ENCODE measurements at regions not wholly inside any gene's neighbourhood (a gene's known extent, or its start where the extent isn't known, plus 50 kb on each side); places are given as distances from the start of the nearest gene placed in this dataset.

DNA sequence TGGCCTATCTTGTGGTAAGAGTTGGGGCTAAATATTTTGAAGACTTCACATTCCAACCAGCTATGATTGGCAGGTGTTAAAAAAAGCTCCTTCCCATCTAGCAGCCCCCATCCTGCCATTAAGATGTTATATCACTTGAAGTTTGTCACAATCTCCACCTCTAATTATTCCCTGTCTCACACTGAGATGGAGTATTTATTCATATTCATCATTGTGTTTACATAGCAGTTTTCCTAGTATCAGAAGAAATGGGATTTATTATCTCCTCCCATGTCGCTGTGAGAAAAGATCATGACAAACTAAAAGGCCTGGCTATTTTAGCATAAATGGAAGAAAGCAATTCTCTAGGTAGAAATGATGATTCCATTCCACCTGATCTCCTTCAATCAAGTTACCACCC is 653.6 kb downstream of the GABRG2 start:
- no peak for TF ChIP-seq CTCF (IDR thresholded peaks at IDR 0.05)
- Histone ChIP-seq H3K36me3 (no peaks in the 10 kb centered on the region), H3K27me3 (no peaks in the 10 kb centered on the region), H3K4me1 (no peaks in the 10 kb centered on the region), H3K9me3 (peaks cover 0 to 7% (median 4%) of the 10 kb centered on the region in 3 donors), H3K27ac (no peak overlapping the region), H3K4me3 (no peak overlapping the region)
- DNase-seq, result no peak
- intact Hi-C loops (cut with DNase I; ENCODE audit: low total_unique reads), result no loop called here

DNA sequence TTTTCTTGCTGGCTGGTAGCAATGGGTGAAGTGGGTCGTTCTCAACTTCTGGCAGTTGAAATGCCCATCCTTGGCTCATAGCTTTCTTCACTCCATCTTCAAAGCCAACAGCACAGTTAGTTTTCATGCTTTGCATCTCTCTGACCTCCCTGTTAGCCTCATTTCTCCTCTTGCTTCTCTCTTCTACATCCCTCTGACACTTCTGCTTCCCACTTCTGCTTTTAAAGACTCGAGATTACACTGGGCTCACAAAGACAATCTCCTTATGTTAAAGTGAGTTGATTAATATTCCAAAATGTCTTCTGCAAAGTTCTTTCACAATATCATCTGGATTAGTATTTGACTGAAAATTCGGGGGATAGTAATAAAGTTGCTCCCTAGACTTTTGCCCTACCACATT is 684.8 kb upstream of the CCNG1 start:
- Histone ChIP-seq H3K27me3 (no peaks in the 10 kb centered on the region), H3K4me1 (no peaks in the 10 kb centered on the region), H3K4me3 (no peak overlapping the region), H3K27ac (no peak overlapping the region), H3K9me3 (no peaks in the 10 kb centered on the region), H3K36me3 (no peaks in the 10 kb centered on the region)
- no peak for TF ChIP-seq CTCF (IDR thresholded peaks at IDR 0.05)
- no peak for DNase-seq
- intact Hi-C loops (cut with DNase I; ENCODE audit: low total_unique reads), result no loop called here

GRCh38 chr5:162762119-162762518 is 675.3 kb upstream of the CCNG1 start:
- H3K9me3 ChIP-seq, result no peaks in the 10 kb centered on the region
- no peaks in the 10 kb centered on the region for H3K4me1 ChIP-seq
- DNase-seq, result no peak
- no peaks in the 10 kb centered on the region for H3K36me3 ChIP-seq
- no peak overlapping the region for H3K27ac ChIP-seq
- no peak overlapping the region for H3K4me3 ChIP-seq
- intact Hi-C loops (cut with DNase I; ENCODE audit: low total_unique reads), result no loop called here
- TF ChIP-seq CTCF (IDR thresholded peaks at IDR 0.05), result no peak
- no peaks in the 10 kb centered on the region for H3K27me3 ChIP-seq

- Histone ChIP-seq H3K4me1 (no peaks in the 10 kb centered on the region), H3K36me3 (no peaks in the 10 kb centered on the region), H3K27ac (no peak overlapping the region), H3K27me3 (no peaks in the 10 kb centered on the region), H3K9me3 (no peaks in the 10 kb centered on the region), H3K4me3 (no peak overlapping the region)
- intact Hi-C loops (cut with DNase I; ENCODE audit: low total_unique reads), result no loop called here
- no peak for TF ChIP-seq CTCF (IDR thresholded peaks at IDR 0.05)
- DNase-seq, result no peak
Measured at GRCh38 chr5:162769019-162769418, 668.4 kb upstream of the CCNG1 start.

GRCh38 chr5:162785673-162786072 is 651.7 kb upstream of the CCNG1 start:
- no peak for TF ChIP-seq CTCF (IDR thresholded peaks at IDR 0.05)
- no peak overlapping the region for H3K4me3 ChIP-seq
- no peaks in the 10 kb centered on the region for H3K4me1 ChIP-seq
- no peak for DNase-seq
- H3K36me3 ChIP-seq, result no peaks in the 10 kb centered on the region
- no peak overlapping the region for H3K27ac ChIP-seq
- H3K27me3 ChIP-seq, result no peaks in the 10 kb centered on the region
- no peaks in the 10 kb centered on the region for H3K9me3 ChIP-seq
- intact Hi-C loops (cut with DNase I; ENCODE audit: low total_unique reads), result no loop called here

GRCh38 chr5:162786234-162786633 is 651.2 kb upstream of the CCNG1 start:
- intact Hi-C loops (cut with DNase I; ENCODE audit: low total_unique reads), result no loop called here
- Histone ChIP-seq H3K36me3 (no peaks in the 10 kb centered on the region), H3K9me3 (no peaks in the 10 kb centered on the region), H3K27ac (no peak overlapping the region), H3K4me3 (no peak overlapping the region), H3K27me3 (no peaks in the 10 kb centered on the region), H3K4me1 (no peaks in the 10 kb centered on the region)
- TF ChIP-seq CTCF (IDR thresholded peaks at IDR 0.05), result no peak
- no peak for DNase-seq
